ENCODE measurements at regions not wholly inside any gene's neighbourhood (a gene's known extent, or its start where the extent isn't known, plus 50 kb on each side); places are given as distances from the start of the nearest gene placed in this dataset.
"Not testable (repeated sequence)": the region's sequence is repeated elsewhere in the genome, so short reads cannot be mapped to it uniquely, and the experiment has no call there.

GRCh38 chr6:10074726-10075125 lies 340.1 kb downstream of the TFAP2A start:
- H3K36me3 Mint-ChIP-seq; intact Hi-C loops (cut with micrococcal nuclease); H3K4me1 Mint-ChIP-seq; H3K4me3 ChIP-seq (ENCODE audit: low read length); H3K9me3 Mint-ChIP-seq; H3K9me3 ChIP-seq (ENCODE audit: control insufficient read depth in 2 of 3, low read length in 3 of 3); H3K27ac Mint-ChIP-seq; CTCF ChIA-PET; H3K27me3 Mint-ChIP-seq; H3K4me1 ChIP-seq (ENCODE audit: control insufficient read depth in 2 of 2, insufficient read depth in 2 of 2, low read length in 2 of 2); H3K27ac ChIP-seq (ENCODE audit: low read depth, low read length); H3K27me3 ChIP-seq (ENCODE audit: control insufficient read depth in 2 of 2, insufficient read depth in 2 of 2, low read length in 2 of 2); ATAC-seq; DNase-seq; POLR2A ChIA-PET; H3K36me3 ChIP-seq (ENCODE audit: control insufficient read depth in 2 of 3, insufficient read depth in 3 of 3, low read length in 3 of 3); H3K4me3 Mint-ChIP-seq: not testable (repeated sequence)

GRCh38 chr6:10073341-10073740 lies 341.5 kb downstream of the TFAP2A start:
- POLR2A ChIA-PET, result no interaction called here
- H3K36me3 Mint-ChIP-seq, result no peaks in the 10 kb centered on the region

GRCh38 chr6:10071631-10072220 lies 343.1 kb downstream of the TFAP2A start:
- no peak overlapping the region for H3K4me3 ChIP-seq (ENCODE audit: low read length)
- H3K27ac Mint-ChIP-seq, result no peak overlapping the region
- DNase-seq, result no peak
- no peaks in the 10 kb centered on the region for H3K36me3 ChIP-seq (ENCODE audit: control insufficient read depth in 2 of 3, insufficient read depth in 3 of 3, low read length in 3 of 3)
- no peaks in the 10 kb centered on the region for H3K36me3 Mint-ChIP-seq
- no peak for ATAC-seq
- no peaks in the 10 kb centered on the region for H3K4me1 ChIP-seq (ENCODE audit: control insufficient read depth in 2 of 2, insufficient read depth in 2 of 2, low read length in 2 of 2)
- H3K9me3 Mint-ChIP-seq, result peaks cover 0 to 6% (median 2%) of the 10 kb centered on the region in 11 donors
- no peaks in the 10 kb centered on the region for H3K27me3 Mint-ChIP-seq
- ChIA-PET CTCF (no interaction called here), POLR2A (no interaction called here)
- no peaks in the 10 kb centered on the region for H3K4me1 Mint-ChIP-seq
- no peak overlapping the region for H3K4me3 Mint-ChIP-seq
- no peak overlapping the region for H3K27ac ChIP-seq (ENCODE audit: low read depth, low read length)
- H3K27me3 ChIP-seq (ENCODE audit: control insufficient read depth in 2 of 2, insufficient read depth in 2 of 2, low read length in 2 of 2), result no peaks in the 10 kb centered on the region
- no peaks in the 10 kb centered on the region for H3K9me3 ChIP-seq (ENCODE audit: control insufficient read depth in 2 of 3, low read length in 3 of 3)
- intact Hi-C loops (cut with micrococcal nuclease), result no loop called here

More at GRCh38 chr6:10073341-10073740, 341.5 kb downstream of the TFAP2A start:
- Histone ChIP-seq H3K4me3 (ENCODE audit: low read length) (no peak overlapping the region), H3K4me1 (ENCODE audit: control insufficient read depth in 2 of 2, insufficient read depth in 2 of 2, low read length in 2 of 2) (no peaks in the 10 kb centered on the region), H3K27me3 (ENCODE audit: control insufficient read depth in 2 of 2, insufficient read depth in 2 of 2, low read length in 2 of 2) (no peaks in the 10 kb centered on the region), H3K36me3 (ENCODE audit: control insufficient read depth in 2 of 3, insufficient read depth in 3 of 3, low read length in 3 of 3) (no peaks in the 10 kb centered on the region), H3K9me3 (ENCODE audit: control insufficient read depth in 2 of 3, low read length in 3 of 3) (no peaks in the 10 kb centered on the region), H3K27ac (ENCODE audit: low read depth, low read length) (no peak overlapping the region)
- Mint-ChIP-seq H3K9me3 (peaks cover 0 to 6% (median 2%) of the 10 kb centered on the region in 11 donors), H3K4me3 (no peak overlapping the region), H3K27ac (no peak overlapping the region), H3K4me1 (no peaks in the 10 kb centered on the region), H3K27me3 (no peaks in the 10 kb centered on the region)
- DNase-seq, result no peak
- CTCF ChIA-PET, result no interaction called here
- ATAC-seq, result no peak
- intact Hi-C loops (cut with micrococcal nuclease), result no loop called here

GRCh38 chr6:10060004-10060403 lies 354.9 kb downstream of the TFAP2A start:
- Mint-ChIP-seq H3K27me3 (peaks cover 0 to 14% (median 9%) of the 10 kb centered on the region in 5 donors), H3K4me3 (no peak overlapping the region), H3K27ac (no peak overlapping the region), H3K4me1 (no peaks in the 10 kb centered on the region), H3K9me3 (peaks cover 0 to 11% (median 2%) of the 10 kb centered on the region in 11 donors), H3K36me3 (no peaks in the 10 kb centered on the region)
- POLR2A ChIA-PET, result no interaction called here
- no peak for DNase-seq
- Histone ChIP-seq H3K4me3 (ENCODE audit: low read length) (no peak overlapping the region), H3K36me3 (ENCODE audit: control insufficient read depth in 2 of 3, insufficient read depth in 3 of 3, low read length in 3 of 3) (no peaks in the 10 kb centered on the region), H3K9me3 (ENCODE audit: control insufficient read depth in 2 of 3, low read length in 3 of 3) (no peaks in the 10 kb centered on the region), H3K27me3 (ENCODE audit: control insufficient read depth in 2 of 2, insufficient read depth in 2 of 2, low read length in 2 of 2) (no peaks in the 10 kb centered on the region), H3K4me1 (ENCODE audit: control insufficient read depth in 2 of 2, insufficient read depth in 2 of 2, low read length in 2 of 2) (no peaks in the 10 kb centered on the region), H3K27ac (ENCODE audit: low read depth, low read length) (no peak overlapping the region)
- no peak for ATAC-seq
- CTCF ChIA-PET, result no interaction called here
- intact Hi-C loops (cut with micrococcal nuclease), result no loop called here

GRCh38 chr6:10054672-10055071 lies 360.2 kb downstream of the TFAP2A start:
- H3K4me3 Mint-ChIP-seq, result no peak overlapping the region
- no peak for ATAC-seq
- H3K27me3 ChIP-seq (ENCODE audit: control insufficient read depth in 2 of 2, insufficient read depth in 2 of 2, low read length in 2 of 2), result no peaks in the 10 kb centered on the region
- H3K9me3 ChIP-seq (ENCODE audit: control insufficient read depth in 2 of 3, low read length in 3 of 3), result peaks cover 0 to 3% (median 0%) of the 10 kb centered on the region in 3 experiments
- ChIA-PET CTCF (no interaction called here), POLR2A (no interaction called here)
- H3K4me1 Mint-ChIP-seq, result no peaks in the 10 kb centered on the region
- H3K4me1 ChIP-seq (ENCODE audit: control insufficient read depth in 2 of 2, insufficient read depth in 2 of 2, low read length in 2 of 2), result no peaks in the 10 kb centered on the region
- DNase-seq, result no peak
- H3K4me3 ChIP-seq (ENCODE audit: low read length), result no peak overlapping the region
- no peak overlapping the region for H3K27ac ChIP-seq (ENCODE audit: low read depth, low read length)
- peaks cover 0 to 6% (median 0%) of the 10 kb centered on the region in 5 donors for H3K36me3 Mint-ChIP-seq
- H3K27ac Mint-ChIP-seq, result no peak overlapping the region
- H3K9me3 Mint-ChIP-seq, result peaks cover 0 to 37% (median 19%) of the 10 kb centered on the region in 11 donors
- peaks cover 0 to 5% (median under 1%) of the 10 kb centered on the region in 5 donors for H3K27me3 Mint-ChIP-seq
- no peaks in the 10 kb centered on the region for H3K36me3 ChIP-seq (ENCODE audit: control insufficient read depth in 2 of 3, insufficient read depth in 3 of 3, low read length in 3 of 3)
- intact Hi-C loops (cut with micrococcal nuclease), result no loop called here

- ChIA-PET CTCF (no interaction called here), POLR2A (no interaction called here)
- H3K4me3 ChIP-seq (ENCODE audit: low read length), result no peak overlapping the region
- ATAC-seq (no peak), DNase-seq (no peak)
- Mint-ChIP-seq H3K27me3 (no peaks in the 10 kb centered on the region), H3K4me3 (no peak overlapping the region), H3K27ac (no peak overlapping the region), H3K4me1 (no peaks in the 10 kb centered on the region), H3K36me3 (peaks cover 0 to 6% (median 0%) of the 10 kb centered on the region in 5 donors), H3K9me3 (peaks cover 0 to 42% (median 19%) of the 10 kb centered on the region in 11 donors)
- H3K27me3 ChIP-seq (ENCODE audit: control insufficient read depth in 2 of 2, insufficient read depth in 2 of 2, low read length in 2 of 2), result no peaks in the 10 kb centered on the region
- intact Hi-C loops (cut with micrococcal nuclease), result no loop called here
- no peaks in the 10 kb centered on the region for H3K4me1 ChIP-seq (ENCODE audit: control insufficient read depth in 2 of 2, insufficient read depth in 2 of 2, low read length in 2 of 2)
- H3K27ac ChIP-seq (ENCODE audit: low read depth, low read length), result no peak overlapping the region
- H3K36me3 ChIP-seq (ENCODE audit: control insufficient read depth in 2 of 3, insufficient read depth in 3 of 3, low read length in 3 of 3), result no peaks in the 10 kb centered on the region
- peaks cover 0 to 3% (median 0%) of the 10 kb centered on the region in 3 experiments for H3K9me3 ChIP-seq (ENCODE audit: control insufficient read depth in 2 of 3, low read length in 3 of 3)
These were observed 363.6 kb downstream of the TFAP2A start for GRCh38 chr6:10051283-10051682.
